Fibroblast of skin of back (primary cell): ENCODE measurements at regions not wholly inside any gene's neighbourhood (a gene's known extent, or its start where the extent isn't known, plus 50 kb on each side); places are given as distances from the start of the nearest gene placed in this dataset.
"Not testable (repeated sequence)": the region's sequence is repeated elsewhere in the genome, so short reads cannot be mapped to it uniquely, and the experiment has no call there.

Source experiments
- DNase-seq: peaks from one replicate; pipeline ENCODE4 v3.0.0-alpha.2; 2013

DNA sequence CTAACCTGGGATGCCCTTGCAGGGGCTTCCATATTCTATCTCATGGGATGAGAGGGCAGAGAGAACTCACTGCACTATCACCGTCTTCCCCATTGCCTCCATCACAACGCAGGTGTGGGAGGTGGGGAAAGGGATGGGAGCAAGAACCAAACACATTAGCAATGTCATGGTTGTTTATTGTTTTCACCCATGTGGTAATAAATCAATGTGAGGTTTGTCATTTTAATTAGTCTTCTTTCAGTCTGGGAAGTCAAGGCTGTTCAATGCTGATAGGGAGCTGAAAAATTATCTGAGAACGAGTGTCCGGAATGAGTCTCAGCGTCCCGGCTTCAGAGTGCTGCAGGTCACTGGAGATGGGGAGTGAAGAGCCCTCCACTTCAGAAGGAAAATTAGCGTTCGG is 268.5 kb downstream of the DUSP10 start:
- no peak for DNase-seq

DNA sequence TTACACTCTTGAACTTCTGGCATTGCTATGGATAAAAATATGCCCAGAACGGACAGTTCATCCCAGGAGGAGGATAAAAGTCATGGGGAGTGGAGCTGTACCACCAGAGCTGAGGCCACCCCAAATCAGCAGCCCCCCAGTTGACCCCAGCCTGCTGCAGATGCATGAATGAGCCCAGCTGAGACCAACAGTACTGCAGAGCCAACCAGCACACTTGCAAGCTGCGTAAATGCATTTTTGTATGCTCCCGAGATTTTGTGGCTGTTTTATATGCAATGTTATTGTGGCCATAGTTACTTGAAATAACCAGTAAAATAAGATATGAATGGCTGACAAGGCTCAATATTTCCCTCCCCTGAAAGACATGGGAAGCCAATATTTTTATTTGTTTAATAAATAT is 264.6 kb downstream of the DUSP10 start:
- DNase-seq = no peak

DNA sequence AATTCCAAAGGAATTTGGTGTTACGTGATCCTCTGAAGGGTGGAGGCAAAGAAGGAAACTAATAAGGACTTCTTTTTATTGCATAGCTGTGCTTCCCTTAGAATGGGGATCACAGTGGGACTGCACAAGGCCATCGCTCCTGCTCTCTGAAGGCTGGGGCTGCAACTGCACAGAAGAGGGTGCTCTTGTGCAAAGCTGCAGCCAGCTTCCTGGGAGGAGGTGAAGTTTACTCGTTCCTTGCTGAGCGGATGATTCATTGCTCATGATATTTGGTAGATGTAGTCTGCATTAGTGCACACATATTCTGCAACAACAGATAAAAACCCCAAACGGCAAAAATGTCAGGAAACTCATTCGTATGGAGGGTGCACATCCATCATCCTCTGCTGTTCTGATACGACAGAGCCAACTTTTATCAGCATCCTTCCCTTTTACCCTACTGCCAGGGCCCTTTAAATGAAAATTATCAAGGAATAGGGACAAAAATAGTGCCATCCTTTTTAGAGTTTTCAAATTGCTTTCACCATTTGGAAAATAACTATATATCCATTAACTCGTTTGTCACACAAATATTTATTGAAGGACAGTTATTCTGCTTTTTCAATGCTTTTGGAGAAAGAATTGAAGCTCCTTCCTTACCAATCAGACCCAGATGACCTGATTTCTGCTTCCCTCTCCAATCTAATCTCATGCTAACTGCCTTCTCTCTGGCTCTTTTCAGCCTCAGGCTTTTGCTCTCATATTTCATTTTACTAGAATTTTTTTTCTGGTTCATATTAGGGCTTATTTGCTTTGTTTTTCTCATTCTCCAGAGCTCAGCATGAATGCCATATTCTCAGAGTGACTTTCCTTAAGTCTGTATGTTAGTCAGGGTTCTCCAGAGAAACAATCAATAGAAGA is 263.6 kb downstream of the DUSP10 start:
- peak; percentile 88 for DNase-seq

DNA sequence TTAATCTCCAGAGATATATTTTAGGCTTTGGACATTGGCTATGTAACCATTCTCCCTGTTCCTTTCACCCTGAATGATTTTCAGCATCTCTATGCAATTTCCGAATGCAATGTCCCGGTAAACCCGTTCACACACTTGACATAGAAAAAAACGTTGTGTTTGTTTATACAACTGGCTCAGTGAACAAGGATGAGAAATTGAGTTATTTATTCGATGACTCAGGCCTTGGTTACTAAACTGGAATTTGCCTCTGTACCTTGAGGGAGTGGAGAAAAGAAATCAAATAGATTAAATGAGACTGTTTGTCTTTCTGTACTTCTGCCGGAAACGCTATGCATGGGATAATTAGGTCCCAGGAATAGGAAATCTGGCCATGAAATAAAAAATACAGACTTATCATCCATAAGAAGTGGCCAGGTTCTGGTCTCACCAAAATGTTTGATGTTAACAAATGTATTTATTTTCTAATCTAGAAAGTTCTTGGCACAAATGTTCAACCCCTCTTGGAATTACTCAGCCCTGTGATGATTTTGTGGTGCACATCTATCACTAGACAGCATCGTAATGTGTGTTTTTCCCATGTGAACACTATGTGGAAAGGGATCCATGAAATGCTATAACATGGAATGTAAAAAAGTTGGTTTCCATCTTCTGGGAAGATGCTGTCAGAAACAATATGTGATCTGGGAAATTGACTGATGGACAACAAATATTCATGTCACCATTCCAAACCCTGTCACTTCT is 253.9 kb downstream of the DUSP10 start:
- DNase-seq = peak; percentile 65

DNA sequence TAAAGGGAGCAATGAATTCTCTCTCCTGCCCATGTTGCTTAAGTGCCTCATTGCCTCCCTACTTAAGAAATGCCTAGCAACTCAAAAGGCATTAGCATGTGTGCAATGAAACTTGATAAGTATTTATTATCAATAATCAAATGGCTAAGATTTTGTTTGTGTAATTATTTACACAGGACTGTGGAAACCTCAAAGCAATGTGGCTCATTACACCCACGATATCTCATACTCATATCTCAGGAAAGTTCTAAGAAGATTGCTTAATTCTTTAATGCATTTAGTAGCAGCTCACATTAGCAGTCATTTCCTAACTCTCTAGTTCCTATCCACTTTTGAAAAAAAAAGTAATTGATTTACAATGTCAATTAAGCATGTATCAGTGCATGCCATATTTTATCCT is 253.3 kb downstream of the DUSP10 start:
- no peak for DNase-seq

DNA sequence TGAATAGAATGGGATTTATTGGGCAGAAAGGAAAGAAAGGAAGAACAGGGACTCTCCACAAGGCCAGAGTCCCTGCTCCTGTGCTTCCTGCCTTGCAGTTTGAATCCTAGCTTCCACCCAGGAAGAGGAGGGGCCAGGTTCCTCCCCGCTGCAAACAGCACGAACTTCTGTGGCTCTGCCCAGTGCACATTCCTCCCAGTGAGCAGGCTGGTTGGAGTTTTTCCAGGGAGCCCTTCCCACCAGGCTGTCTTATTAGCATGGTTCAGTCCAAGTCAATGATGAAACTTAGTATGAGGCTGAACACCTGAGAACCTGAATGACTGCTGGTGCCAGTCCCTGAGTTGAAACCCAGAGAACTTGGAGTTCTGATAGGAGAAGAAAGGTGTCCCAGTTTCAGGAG is 247.2 kb downstream of the DUSP10 start:
- DNase-seq = peak; percentile 50

DNA sequence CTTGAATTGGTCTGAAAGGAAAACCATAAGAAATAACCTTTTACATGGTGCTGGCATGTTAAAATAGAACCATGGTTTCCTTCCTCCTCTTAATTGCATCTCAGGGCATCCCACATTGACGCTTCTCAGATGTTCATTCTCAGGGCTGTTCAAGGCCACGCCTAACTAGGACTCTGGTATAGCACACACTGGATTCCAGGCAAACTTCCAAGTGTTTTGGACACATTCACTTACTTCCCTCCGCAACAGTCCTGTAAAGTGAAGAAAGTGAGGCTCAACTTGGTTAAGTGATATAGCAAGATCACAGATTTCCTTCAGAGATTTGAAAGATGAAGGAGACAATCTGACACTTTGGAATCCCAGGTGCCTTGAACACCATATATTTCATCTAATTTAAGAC is 244.8 kb downstream of the DUSP10 start:
- no peak for DNase-seq

DNA sequence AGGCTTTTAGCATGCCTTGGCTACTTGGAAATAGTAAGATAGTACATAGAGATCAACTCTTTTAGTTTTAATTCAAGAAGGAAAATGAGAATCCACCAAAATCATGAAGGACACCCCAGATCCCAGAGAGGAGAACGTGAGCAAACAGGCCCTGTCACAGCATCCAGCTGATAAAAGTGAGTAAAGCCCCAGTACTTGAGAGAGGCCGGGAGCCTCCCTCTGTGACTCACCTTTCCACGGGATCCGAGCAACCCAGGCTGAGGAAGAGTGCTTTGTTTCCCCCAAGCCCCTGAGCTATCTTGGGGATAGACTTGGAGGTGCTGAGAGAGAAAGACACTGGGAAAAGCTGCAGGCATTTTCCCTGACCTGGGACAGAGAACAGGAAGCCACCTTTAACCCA is 238.6 kb downstream of the DUSP10 start:
- DNase-seq = no peak

DNA sequence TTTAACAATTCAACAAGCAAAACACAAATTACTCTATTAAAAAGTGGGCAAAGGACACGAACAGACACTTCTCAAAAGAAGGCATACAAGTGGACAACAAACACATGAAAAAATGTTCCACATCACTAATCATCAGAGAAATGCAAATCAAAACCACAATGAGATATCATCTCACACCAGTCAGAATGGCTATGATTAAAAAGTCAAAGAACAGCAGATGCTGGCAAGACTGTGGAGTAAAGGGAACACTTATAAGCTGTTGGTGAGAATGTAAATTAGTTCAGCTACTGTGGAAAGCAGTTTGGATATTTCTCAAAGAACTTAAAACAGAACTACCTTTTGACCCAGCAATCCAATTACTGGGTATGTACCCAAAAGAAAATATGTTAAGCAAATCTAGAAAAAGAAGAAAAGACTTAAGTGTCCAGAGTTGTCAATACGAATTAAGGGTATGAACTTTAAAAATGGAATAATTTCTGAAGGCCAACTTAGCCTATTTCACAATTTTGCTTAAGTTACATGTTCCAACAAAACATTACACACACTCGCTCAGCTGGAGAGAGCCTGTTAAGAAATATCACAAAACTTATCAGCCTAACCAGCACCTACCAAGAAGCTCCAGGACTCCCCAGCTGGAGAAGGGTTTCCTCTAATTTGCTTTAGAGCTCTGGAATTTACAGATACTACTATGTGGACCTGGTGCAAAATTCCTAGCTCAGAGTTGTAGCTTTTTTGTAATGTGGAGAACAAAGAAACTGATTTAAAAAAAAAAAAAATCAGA is 232.1 kb downstream of the DUSP10 start:
- DNase-seq = no peak

DNA sequence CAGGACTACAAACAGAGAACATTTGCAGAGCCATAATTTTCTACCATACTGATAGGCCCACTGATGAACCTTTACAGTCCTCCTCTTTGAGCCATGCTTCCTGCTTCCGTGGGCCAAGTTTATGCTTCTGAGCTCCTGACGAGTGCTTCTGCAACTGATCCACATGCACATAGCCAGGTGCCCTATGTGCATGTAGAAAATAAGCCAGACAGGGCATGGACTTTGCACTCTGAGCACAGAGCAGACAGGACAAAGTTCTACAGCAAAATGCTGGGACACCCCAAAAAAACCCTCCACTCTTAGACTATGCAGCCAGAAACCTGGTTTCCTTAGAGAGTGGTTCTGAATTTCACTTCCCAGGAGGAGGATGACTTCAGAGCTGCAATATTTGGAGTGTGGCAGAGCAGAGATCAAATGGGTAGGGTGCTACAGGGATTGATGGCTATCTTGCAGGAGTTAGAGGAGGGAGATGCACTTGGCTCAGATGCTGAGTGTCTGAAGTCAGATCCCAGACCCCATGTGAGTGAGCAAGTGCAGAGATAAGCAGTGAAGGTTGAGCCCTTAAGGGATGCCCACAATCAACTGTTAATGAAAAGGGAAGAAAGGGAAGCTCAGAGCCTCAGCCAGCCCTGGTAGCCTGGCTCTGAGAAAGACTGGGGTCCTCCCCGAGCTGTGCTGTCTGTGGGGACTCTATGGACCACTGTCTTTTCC is 230.9 kb downstream of the DUSP10 start:
- no peak for DNase-seq

DNA sequence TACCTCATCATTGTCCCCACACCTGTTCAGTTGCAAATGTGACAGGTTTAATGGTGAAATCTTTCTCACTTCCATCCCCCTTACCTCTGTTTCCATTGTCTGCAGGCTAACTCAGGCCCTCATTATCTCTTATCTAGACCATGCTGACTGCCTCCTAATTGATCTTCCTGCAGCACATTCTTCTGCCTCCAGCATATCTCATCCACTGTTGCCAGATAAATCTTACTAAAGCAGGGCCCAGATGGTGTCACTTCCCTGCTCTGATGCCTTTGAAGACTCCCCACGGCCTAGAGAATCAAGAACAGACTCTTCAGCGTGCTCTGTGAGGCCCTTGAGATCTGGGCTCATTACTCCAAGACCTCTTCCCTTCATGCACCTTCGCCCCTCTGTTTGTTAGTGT is 230.1 kb downstream of the DUSP10 start:
- no peak for DNase-seq

DNA sequence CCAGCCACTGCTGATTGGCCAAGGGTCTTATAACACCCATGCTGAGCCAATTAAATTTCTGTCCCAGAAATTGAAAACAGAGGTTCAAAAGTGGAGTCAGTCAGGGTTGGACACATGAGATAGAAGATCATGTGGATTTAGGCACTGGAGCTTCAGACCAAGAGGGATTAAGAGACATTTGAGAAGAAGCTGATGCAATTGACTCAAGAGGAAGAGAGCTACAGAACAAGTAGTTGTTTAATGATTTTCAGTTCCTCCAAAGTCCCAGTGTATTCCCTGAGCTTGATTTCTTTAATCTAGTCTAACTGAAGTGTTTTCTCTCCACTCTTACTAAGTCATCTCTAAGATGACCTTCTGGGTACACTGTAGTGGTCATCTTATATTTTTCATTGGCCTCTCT is 227.1 kb downstream of the DUSP10 start:
- DNase-seq = no peak

DNA sequence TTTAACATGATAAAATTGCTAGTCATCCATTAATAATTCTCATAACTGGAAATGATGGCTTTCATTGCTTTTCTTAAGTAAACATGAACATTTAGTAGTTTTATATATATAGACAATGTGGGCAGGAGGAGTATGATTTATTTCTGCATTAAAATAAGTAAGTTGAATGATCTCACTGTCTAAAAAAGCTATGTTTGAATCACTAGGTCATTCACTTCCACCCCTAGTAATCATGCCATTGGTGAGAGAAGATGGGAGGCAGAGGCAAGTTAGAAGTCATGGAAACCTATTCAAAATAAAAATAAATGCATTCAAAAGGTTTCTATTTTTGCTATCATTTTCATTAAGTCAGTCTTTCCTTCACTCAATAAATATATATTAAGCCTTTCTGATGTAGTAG is 226.4 kb downstream of the DUSP10 start:
- DNase-seq = no peak

DNA sequence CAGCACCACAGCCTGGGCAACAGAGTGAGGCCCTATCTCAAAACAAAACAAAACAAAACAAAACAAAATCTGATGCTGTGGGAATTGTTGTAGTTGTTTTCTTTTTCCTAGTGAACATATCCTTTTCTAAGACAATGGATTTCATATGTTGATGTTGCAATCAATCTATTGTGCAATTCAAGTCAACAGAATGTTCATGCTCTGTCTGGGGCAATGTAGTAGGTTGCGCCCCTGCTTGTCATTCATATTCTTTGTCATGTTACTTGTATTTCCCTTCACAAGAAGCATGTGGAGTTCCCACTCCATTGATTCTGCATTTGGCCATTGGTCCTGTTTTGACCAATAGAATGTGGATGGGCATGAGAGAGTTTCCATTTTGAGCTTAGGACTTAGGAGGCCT is 223.9 kb downstream of the DUSP10 start:
- no peak for DNase-seq

DNA sequence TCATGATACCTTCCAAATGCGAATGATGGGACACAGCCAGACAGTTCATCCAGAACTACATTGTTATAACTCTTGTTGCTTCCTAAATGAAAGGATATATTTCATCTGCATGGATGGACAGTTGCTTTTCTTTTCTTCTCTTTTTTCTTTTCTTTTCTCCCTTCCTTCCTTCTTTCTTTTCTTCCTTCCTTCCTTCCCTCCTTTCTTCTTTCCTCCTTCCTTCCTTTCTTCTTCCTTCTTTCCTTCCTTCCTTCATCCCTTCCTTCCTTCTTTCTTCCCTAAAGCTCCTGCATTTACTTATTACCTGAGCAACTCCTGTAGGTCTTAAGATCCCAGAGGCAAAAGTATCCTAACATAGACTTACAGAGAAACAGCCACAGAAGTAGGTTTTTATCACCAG is 221.6 kb downstream of the DUSP10 start:
- DNase-seq = no peak

DNA sequence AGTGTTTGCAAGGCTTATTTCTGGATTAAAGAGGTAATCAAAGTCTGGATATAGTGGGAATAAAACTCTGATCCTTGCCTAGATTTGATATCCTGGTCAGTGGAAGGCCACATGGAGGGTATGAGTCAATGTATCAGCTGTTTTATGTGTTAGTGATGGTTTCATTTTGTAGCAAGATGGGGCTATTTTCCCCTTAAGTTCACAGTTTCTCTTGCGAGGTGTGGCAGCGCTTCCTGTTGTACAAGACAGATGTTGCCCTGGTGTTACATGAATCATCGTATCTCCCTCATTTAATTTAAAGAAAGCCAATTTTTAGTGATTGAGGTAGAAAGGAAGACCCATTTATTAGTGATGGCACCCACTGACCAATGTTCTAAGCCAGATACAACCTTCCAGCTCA is 220.2 kb downstream of the DUSP10 start:
- DNase-seq = no peak

DNA sequence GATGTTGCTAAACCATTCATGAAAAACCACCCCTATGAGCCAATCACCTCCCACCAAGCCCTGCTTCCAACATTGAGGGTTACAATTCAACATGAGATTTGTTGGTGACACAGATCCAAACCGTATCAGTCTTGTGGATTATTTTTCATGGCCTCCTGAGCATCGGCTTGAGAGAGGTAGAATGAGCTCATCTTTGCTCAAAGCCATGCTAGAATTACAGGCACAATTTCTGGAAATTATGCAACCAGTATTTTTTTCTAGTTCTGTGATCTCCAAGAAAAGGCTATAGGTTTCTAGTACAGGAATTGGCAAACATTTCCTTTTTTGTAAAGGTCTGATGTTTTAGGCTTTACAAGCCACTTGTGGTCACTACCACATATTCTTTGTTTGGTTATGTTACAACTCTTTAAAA is 219.4 kb downstream of the DUSP10 start:
- no peak for DNase-seq

DNA sequence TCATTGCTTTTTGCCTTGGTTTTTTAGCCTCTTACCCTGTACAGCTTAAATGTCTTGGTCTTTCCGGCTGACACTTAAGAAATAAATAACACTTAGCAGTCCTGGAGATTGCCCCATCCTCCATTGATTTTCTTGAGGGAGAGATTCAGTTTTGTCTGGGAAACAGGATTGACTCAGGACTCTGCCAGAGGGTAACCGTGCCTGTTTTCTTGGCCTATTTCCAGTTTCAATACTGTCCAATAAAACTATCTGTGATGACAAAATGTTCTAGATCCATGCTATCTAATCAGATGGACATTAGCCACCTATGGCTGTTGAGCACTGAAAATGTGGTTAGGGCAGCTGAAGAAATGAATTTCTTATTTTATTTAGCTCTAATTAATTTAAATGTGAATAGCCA is 216.1 kb downstream of the DUSP10 start:
- no peak for DNase-seq

DNA sequence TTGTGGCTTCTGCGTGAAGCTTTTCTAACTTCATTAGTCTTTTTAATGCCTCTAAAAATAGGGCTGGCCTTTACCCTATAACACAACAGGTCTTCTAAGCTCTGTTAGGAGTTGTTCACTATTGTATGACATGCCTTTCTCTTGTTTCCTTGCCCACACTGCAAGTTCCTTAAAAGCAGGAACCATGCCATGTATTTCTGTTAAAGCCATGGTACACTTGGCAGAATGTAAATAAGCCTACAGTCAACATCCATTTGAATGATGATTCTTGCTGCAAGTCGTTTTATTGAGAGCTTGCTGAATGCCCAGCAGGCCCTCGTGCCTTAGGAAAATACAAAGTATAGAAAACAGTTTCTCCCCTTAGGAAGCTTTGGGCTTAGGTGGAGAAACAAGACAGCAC is 214.6 kb downstream of the DUSP10 start:
- no peak for DNase-seq

DNA sequence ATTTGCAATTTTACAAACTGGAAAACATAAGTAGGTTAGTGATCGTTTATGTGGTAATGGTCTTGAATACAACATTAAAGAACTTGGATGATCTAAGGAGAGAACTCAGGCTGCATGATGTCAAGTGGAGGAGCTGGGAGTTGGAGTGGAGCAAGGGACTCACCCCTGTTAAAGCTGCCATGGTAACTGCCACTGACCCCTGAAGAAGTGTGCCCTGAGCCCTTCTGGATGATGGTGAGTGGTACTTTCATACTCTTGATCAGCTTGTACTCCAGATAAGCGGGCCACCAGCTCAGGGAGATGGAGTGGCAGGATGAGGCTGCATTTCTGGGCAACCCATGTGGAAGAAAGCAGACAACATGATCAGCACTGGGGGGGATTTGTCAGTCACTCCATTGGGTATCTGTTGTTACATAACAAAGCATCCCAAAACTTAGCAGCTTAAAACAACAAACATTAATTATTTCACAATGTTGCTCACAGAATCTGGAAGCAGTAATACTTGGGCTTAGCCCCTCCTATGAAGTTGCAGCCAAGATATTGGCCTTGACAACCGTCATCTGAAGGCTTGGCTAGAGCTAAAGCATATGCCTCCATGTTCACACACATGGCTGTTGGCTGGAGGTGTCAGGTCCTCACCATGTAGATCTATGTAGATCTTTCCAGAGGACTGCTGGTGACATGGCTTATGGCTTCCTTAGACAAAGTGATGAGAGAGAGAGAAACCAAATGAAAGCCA is 213.8 kb downstream of the DUSP10 start:
- no peak for DNase-seq

DNA sequence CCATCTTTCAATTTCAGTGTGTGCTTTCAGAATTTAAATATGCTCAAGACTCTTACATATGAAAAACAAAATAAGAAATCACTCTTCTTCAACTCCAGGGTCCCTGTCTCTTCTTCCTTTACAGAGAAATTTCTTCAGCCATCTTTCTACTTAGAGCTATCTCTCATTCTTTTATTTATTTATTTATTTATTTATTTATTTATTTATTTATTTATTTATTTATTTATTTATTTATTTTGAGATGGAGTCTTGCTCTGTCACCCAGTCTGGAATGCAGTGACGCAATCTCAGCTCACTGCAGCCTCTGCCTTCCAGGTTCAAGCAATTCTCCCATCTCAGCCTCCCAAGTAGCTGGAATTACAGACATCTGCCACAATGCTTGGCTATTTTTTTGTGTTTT is 211.7 kb downstream of the DUSP10 start:
- DNase-seq = not testable (repeated sequence)

DNA sequence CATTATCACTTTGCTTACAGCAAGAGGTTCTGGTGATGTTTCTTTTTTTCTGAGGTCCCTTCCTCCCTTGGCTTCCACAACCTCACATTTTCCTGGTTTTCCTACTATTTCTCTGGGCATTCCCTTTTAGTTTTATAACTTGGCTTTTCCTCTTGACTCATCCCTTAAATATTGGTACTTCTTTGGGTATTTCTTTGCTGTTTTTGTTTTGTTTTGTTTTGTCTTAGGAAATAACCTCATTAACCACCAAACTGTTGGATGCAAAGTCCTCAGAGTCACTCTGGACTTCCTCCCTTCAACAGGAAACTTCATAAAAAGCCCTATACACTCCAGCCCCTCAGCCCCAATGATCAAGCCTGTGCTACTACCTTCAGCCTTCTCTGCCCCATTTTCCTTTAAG is 211.1 kb downstream of the DUSP10 start:
- peak; percentile 12 for DNase-seq
